SU-DHL-6 (cell line): ENCODE measurements at regions not wholly inside any gene's neighbourhood (a gene's known extent, or its start where the extent isn't known, plus 50 kb on each side); places are given as distances from the start of the nearest gene placed in this dataset.

Source experiments
- H2AFZ ChIP-seq: fragments of 200-600 bp; sonication (generic); 2 replicates; pipeline ENCODE4 v1.6.1; 2014; ENCODE audit warnings: low read depth, mild to moderate bottlenecking, moderate library complexity, mixed read lengths, antibody characterized with exemption, low read length; ENCODE audit not compliant: severe bottlenecking
- H3F3A ChIP-seq: fragments of 200-600 bp; shearing (Covaris generic); 2 replicates; pipeline ENCODE4 v1.6.0; 2016; ENCODE audit warnings: antibody characterized with exemption, mild to moderate bottlenecking; ENCODE audit not compliant: insufficient read depth
- H3K27ac ChIP-seq: fragments of 200-600 bp; sonication (generic); 2 replicates; pipeline ENCODE4 v1.5.1; 2016; ENCODE audit warnings: low read depth, mild to moderate bottlenecking, low read length, moderate library complexity, mixed read lengths
- H3K27me3 ChIP-seq: fragments of 200-600 bp; sonication (generic), shearing (Covaris generic); 2 replicates; pipeline ENCODE4 v1.6.0; 2014; ENCODE audit warnings: mild to moderate bottlenecking, low read length
- H3K36me3 ChIP-seq: fragments of 200-600 bp; sonication (generic); 2 replicates; pipeline ENCODE4 v1.6.1; 2014; ENCODE audit warnings: mild to moderate bottlenecking, low read length, mixed read lengths
- H3K4me2 ChIP-seq: fragments of 300-600, 200-600 bp; shearing (Covaris generic), sonication (generic); 2 replicates; pipeline ENCODE4 v1.6.0; 2014; ENCODE audit warnings: low read length, low read depth, mild to moderate bottlenecking; ENCODE audit not compliant: poor library complexity, severe bottlenecking
- H3K4me3 ChIP-seq: fragments of 200-600 bp; sonication (generic); 2 replicates; pipeline ENCODE4 v1.5.1; 2014; ENCODE audit warnings: antibody characterized with exemption, low read length, mild to moderate bottlenecking, mixed read lengths; ENCODE audit not compliant: insufficient read depth, poor library complexity, severe bottlenecking
- H3K79me2 ChIP-seq: fragments of 200-600 bp; sonication (generic); 2 replicates; pipeline ENCODE4 v1.6.1; 2014; ENCODE audit warnings: mild to moderate bottlenecking, low read length, moderate library complexity; ENCODE audit not compliant: insufficient read depth
- H3K9ac ChIP-seq: fragments of 200-600 bp; sonication (generic); 2 replicates; pipeline ENCODE4 v1.7.0; 2014; ENCODE audit warnings: mild to moderate bottlenecking, low read length
- H3K9me2 ChIP-seq: fragments of 200-600 bp; sonication (generic); replicated peaks from 2 replicates; pipeline ENCODE4 v1.6.1; 2014; ENCODE audit warnings: low read length; ENCODE audit not compliant: insufficient read depth
- H3K9me3 ChIP-seq: fragments of 200-600 bp; sonication (generic); 2 replicates; pipeline ENCODE4 v1.6.1; 2014; ENCODE audit warnings: low read length, mixed read lengths; ENCODE audit not compliant: insufficient read depth
- H4K20me1 ChIP-seq: fragments of 200-600 bp; sonication (generic); 2 replicates; pipeline ENCODE4 v1.6.1; 2014; ENCODE audit warnings: low read depth, mild to moderate bottlenecking, antibody characterized with exemption, low read length, moderate library complexity, mixed read lengths
- EZH2phosphoT487 ChIP-seq: fragments of 200-600 bp; sonication (generic), shearing (Covaris generic); conservative IDR thresholded peaks from 2 replicates; pipeline ENCODE4 v1.6.1; 2018; ENCODE audit warnings: mild to moderate bottlenecking, antibody characterized with exemption, low read length, moderate library complexity, mixed read lengths
- TF ChIP-seq, protein P1 (sequence below): fragments of 200-600 bp; sonication (generic); IDR thresholded peaks from one replicate; pipeline ENCODE4 v1.5.1; 2017; ENCODE audit warnings: antibody characterized with exemption, mild to moderate bottlenecking, low read length, moderate library complexity; ENCODE audit not compliant: insufficient read depth, poor library complexity, severe bottlenecking

DNA sequence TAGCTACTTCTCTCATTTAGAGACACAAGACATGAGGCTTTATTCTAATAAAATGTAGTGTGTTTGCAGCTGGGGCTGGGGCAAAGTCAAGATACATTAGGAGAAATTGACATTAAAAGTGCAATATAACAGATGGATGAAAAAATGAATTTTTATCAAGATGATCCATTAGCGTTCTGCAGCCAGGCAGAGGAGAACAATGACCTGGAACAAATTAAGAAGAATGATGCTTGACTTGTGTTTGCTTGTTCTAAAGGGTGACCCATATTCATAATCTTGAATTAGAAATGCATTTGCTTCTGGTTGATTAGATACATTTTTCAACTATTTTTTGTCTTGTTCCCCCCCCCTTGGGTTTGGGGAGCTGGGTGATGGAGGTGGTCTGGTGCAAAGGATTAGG, 439.5 kb upstream of the BOD1L1 start:
- Histone ChIP-seq H3K9me3 (no peaks in the 10 kb centered on the region), H3F3A (no peaks in the 10 kb centered on the region), H3K36me3 (no peaks in the 10 kb centered on the region), H4K20me1 (no peaks in the 10 kb centered on the region), H3K79me2 (no peaks in the 10 kb centered on the region), H3K9me2 (no peaks in the 10 kb centered on the region; the same call in 1 of the 2 replicates), H2AFZ (no peak overlapping the region), H3K4me2 (no peak overlapping the region), H3K9ac (no peak overlapping the region), H3K27me3 (no peaks in the 10 kb centered on the region), H3K27ac (no peak overlapping the region), H3K4me3 (no peak overlapping the region)
- TF ChIP-seq, protein P1, sequence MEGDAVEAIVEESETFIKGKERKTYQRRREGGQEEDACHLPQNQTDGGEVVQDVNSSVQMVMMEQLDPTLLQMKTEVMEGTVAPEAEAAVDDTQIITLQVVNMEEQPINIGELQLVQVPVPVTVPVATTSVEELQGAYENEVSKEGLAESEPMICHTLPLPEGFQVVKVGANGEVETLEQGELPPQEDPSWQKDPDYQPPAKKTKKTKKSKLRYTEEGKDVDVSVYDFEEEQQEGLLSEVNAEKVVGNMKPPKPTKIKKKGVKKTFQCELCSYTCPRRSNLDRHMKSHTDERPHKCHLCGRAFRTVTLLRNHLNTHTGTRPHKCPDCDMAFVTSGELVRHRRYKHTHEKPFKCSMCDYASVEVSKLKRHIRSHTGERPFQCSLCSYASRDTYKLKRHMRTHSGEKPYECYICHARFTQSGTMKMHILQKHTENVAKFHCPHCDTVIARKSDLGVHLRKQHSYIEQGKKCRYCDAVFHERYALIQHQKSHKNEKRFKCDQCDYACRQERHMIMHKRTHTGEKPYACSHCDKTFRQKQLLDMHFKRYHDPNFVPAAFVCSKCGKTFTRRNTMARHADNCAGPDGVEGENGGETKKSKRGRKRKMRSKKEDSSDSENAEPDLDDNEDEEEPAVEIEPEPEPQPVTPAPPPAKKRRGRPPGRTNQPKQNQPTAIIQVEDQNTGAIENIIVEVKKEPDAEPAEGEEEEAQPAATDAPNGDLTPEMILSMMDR: no peak
- no peak for TF ChIP-seq EZH2phosphoT487

DNA sequence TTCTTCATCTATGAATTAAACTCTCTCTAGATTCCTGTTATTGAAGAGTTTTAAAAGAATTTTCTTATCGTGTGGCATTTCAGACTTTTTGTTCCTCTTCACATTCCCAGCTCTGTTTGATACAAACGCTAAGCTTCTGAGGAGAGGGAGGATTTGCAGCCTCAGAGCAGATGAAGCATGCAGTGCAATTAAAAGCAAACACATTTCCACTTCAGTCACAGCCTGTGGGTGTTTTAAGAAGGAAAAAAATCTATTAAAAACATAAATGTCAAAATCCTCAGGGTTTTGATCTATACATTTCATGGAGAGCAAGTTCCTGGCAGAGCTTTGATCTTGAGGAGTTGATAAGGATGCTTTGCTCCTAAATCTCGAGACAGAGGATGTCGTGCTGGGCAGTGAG, 442.4 kb upstream of the BOD1L1 start:
- no peak overlapping the region for H3K27ac ChIP-seq
- H3K79me2 ChIP-seq: no peaks in the 10 kb centered on the region
- no peaks in the 10 kb centered on the region; the same call in 1 of the 2 replicates for H3K9me2 ChIP-seq
- H3F3A ChIP-seq: no peaks in the 10 kb centered on the region
- no peaks in the 10 kb centered on the region for H4K20me1 ChIP-seq
- H3K4me3 ChIP-seq: no peak overlapping the region
- no peak overlapping the region for H3K4me2 ChIP-seq
- no peak overlapping the region for H2AFZ ChIP-seq
- TF ChIP-seq, protein P1: no peak
- no peak for TF ChIP-seq EZH2phosphoT487
- H3K36me3 ChIP-seq: no peaks in the 10 kb centered on the region
- no peaks in the 10 kb centered on the region for H3K27me3 ChIP-seq
- no peak overlapping the region for H3K9ac ChIP-seq
- no peaks in the 10 kb centered on the region for H3K9me3 ChIP-seq

DNA sequence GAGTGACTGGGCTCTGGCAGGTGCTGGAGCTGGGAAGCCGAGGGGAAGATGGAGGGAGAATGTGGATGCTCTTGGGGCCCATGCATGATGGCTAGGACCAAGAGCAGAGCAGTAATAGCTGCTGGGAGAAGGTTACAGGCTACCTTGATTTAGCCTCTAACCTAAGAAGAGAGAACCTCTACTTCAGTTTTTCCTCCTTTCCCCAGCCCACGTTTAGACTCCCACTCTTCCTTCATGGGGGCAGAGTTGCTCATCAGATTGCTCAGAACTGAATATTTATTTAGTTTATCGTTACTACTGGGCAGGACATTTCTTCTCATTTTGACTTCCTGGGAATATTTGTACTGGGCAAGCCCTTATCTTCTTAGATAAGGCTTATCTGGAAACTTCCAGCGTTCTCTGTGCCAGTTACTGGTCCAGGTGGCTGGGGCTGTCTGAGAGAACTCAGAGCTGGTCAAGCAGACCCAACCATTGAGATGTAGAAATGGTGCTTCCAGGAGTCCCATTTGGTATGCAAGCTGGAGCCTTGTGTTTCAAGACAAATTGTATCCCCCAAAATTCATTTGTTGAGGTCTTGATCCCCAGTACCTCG, 442.9 kb upstream of the BOD1L1 start:
- Histone ChIP-seq H3F3A (no peaks in the 10 kb centered on the region), H3K4me2 (no peak overlapping the region), H3K9ac (no peak overlapping the region), H3K9me3 (no peaks in the 10 kb centered on the region), H3K9me2 (no peaks in the 10 kb centered on the region; the same call in 1 of the 2 replicates), H3K36me3 (no peaks in the 10 kb centered on the region), H2AFZ (no peak overlapping the region), H3K27me3 (no peaks in the 10 kb centered on the region), H3K4me3 (no peak overlapping the region), H4K20me1 (no peaks in the 10 kb centered on the region), H3K27ac (no peak overlapping the region), H3K79me2 (no peaks in the 10 kb centered on the region)
- TF ChIP-seq, protein P1: no peak
- no peak for TF ChIP-seq EZH2phosphoT487
